ENCODE measurements at regions not wholly inside any gene's neighbourhood (a gene's known extent, or its start where the extent isn't known, plus 50 kb on each side); places are given as distances from the start of the nearest gene placed in this dataset.

GRCh38 chr6:81204731-81205130 is 547.8 kb downstream of the TENT5A start (continued):
- TF ChIP-seq MEF2B (IDR thresholded peaks at IDR 0.05; ENCODE audit: partially characterized antibody, poor library complexity, severe bottlenecking) (no peak), MXI1 (IDR thresholded peaks at IDR 0.05; ENCODE audit: low read depth, low read length) (no peak), EZH2 (IDR thresholded peaks at IDR 0.05; ENCODE audit: borderline replicate concordance, control insufficient read depth, low read depth, low read length) (no peak), SIX5 (IDR thresholded peaks at IDR 0.05; ENCODE audit: low read depth, low read length, severe bottlenecking) (no peak)
- TF ChIP-seq, protein P1, sequence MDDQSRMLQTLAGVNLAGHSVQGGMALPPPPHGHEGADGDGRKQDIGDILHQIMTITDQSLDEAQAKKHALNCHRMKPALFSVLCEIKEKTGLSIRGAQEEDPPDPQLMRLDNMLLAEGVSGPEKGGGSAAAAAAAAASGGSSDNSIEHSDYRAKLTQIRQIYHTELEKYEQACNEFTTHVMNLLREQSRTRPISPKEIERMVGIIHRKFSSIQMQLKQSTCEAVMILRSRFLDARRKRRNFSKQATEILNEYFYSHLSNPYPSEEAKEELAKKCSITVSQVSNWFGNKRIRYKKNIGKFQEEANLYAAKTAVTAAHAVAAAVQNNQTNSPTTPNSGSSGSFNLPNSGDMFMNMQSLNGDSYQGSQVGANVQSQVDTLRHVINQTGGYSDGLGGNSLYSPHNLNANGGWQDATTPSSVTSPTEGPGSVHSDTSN (IDR thresholded peaks at IDR 0.05; ENCODE audit: insufficient replicate concordance, low read depth, low read length), result no peak

DNA sequence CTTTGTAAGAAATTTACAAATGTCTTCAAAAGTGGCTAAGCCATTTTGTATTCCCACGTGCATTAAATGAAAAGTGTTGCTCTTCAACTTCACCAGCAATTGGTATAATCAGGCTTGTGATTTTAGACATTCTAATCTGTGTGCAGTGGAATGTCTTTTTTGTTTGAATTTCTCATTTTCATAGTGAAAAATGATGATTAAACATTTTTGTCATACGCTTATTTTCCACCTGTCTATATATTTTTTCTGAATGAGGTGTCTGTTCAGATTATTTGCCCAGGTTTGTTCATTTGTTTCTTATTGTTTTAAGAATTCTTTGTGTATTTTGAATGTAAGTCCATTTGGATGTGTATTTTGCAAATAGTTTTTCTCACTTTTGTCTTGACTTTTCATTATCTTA is 558.1 kb downstream of the TENT5A start:
- in situ Hi-C loops (cut with MboI) (no loop called here), intact Hi-C loops (cut with micrococcal nuclease; ENCODE audit: unreplicated experiment) (no loop called here)
- Histone ChIP-seq H3K79me2 (ENCODE audit: control insufficient read depth, insufficient read depth, low read length) (no peaks in the 10 kb centered on the region), H3K27me3 (replicated peaks in 1 of 2; ENCODE audit: control insufficient read depth in 2 of 2, insufficient read depth in 2 of 2, low read length in 1 of 2) (no peaks in the 10 kb centered on the region), H3K27ac (ENCODE audit: control insufficient read depth, insufficient read depth) (no peak overlapping the region), H3K4me2 (ENCODE audit: control insufficient read depth, insufficient read depth) (no peak overlapping the region), H3K9me3 (replicated peaks; ENCODE audit: control insufficient read depth, insufficient read depth, low read length) (no peaks in the 10 kb centered on the region), H3K36me3 (ENCODE audit: control insufficient read depth in 2 of 2, insufficient read depth in 2 of 2, low read length in 1 of 2) (no peaks in the 10 kb centered on the region), H2AFZ (ENCODE audit: control insufficient read depth, low read depth, low read length) (no peak overlapping the region), H3K9ac (ENCODE audit: control insufficient read depth, insufficient read depth, low read length) (no peak overlapping the region), H3K4me1 (ENCODE audit: control insufficient read depth, insufficient read depth, low read length) (no peaks in the 10 kb centered on the region), H4K20me1 (ENCODE audit: control insufficient read depth, insufficient read depth) (no peaks in the 10 kb centered on the region), H3K4me3 (no peak overlapping the region)
- FAIRE-seq (no peak), DNase-seq (ENCODE audit: low read depth, low spot score) (no peak), ATAC-seq (no peak)
- ChIA-PET POLR2A (no interaction called here), CTCF (no interaction called here), RAD21 (ENCODE audit: unreplicated experiment) (no interaction called here), SMC1A (ENCODE audit: uncharacterized antibody, unreplicated experiment) (interaction anchor here (0.9 kb wide), 1 partner anchor 12 kb away, joined by 4 read pairs; no protein-coding TSS in a partner anchor)
- BruUV-seq (replicated peaks), result no TSS peak
- WGBS (ENCODE audit: insufficient coverage, insufficient replicate concordance, low lambda C conversion rate, missing lambda C conversion rate), result 0% methylated on average over 2 of the region's 2 CpGs
- TF ChIP-seq, protein P2, sequence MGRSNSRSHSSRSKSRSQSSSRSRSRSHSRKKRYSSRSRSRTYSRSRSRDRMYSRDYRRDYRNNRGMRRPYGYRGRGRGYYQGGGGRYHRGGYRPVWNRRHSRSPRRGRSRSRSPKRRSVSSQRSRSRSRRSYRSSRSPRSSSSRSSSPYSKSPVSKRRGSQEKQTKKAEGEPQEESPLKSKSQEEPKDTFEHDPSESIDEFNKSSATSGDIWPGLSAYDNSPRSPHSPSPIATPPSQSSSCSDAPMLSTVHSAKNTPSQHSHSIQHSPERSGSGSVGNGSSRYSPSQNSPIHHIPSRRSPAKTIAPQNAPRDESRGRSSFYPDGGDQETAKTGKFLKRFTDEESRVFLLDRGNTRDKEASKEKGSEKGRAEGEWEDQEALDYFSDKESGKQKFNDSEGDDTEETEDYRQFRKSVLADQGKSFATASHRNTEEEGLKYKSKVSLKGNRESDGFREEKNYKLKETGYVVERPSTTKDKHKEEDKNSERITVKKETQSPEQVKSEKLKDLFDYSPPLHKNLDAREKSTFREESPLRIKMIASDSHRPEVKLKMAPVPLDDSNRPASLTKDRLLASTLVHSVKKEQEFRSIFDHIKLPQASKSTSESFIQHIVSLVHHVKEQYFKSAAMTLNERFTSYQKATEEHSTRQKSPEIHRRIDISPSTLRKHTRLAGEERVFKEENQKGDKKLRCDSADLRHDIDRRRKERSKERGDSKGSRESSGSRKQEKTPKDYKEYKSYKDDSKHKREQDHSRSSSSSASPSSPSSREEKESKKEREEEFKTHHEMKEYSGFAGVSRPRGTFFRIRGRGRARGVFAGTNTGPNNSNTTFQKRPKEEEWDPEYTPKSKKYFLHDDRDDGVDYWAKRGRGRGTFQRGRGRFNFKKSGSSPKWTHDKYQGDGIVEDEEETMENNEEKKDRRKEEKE (IDR thresholded peaks at IDR 0.05), result no peak
- no peak for TF ChIP-seq JUND (IDR thresholded peaks at IDR 0.05; ENCODE audit: low read depth, low read length)
- TF ChIP-seq ZNF274 (IDR thresholded peaks at IDR 0.05; ENCODE audit: insufficient read depth, insufficient read length), result no peak
- TF ChIP-seq ZNF622 (IDR thresholded peaks at IDR 0.05), result no peak
- no peak for TF ChIP-seq TBL1XR1 (IDR thresholded peaks at IDR 0.05; ENCODE audit: low read depth, low read length)
- no peak for TF ChIP-seq IKZF2 (IDR thresholded peaks at IDR 0.05)
- TF ChIP-seq GABPA (IDR thresholded peaks at IDR 0.05; ENCODE audit: low read depth), result no peak
- no peak for TF ChIP-seq NR2C1 (IDR thresholded peaks at IDR 0.05)
- no peak for TF ChIP-seq MYB (IDR thresholded peaks at IDR 0.05; ENCODE audit: borderline replicate concordance, low read depth, low read length)
- no peak for TF ChIP-seq ZNF384 (IDR thresholded peaks at IDR 0.05; ENCODE audit: borderline replicate concordance, low read depth, low read length)
- no peak for TF ChIP-seq SPI1 (IDR thresholded peaks at IDR 0.05; ENCODE audit: borderline replicate concordance, insufficient read depth, low read depth, low read length)
- no peak for TF ChIP-seq ZBTB4 (CRISPR knock-in tag; IDR thresholded peaks at IDR 0.05)
- TF ChIP-seq BACH1 (IDR thresholded peaks at IDR 0.05; ENCODE audit: borderline replicate concordance), result no peak
